A549 (cell line): ENCODE measurements at regions not wholly inside any gene's neighbourhood (a gene's known extent, or its start where the extent isn't known, plus 50 kb on each side); places are given as distances from the start of the nearest gene placed in this dataset.

ENCODE experiments used
- ATAC-seq, 2 experiments: fragments of 200-7000 bp in 1 of 2; fragments of >200 bp in 1 of 2; cut with Nextera tagmentation in 1 of 2; cut with Tn5 transposase in 1 of 2; 3 replicates each; pipeline versions ENCODE4 v1.8.0 to v1.9.1; 2018 to 2020; ENCODE audit warnings: mild to moderate bottlenecking in 1 of 2, moderate library complexity in 1 of 2
- CTCF ChIA-PET: fragments of 300-600 bp; sonication (Branson Sonifier 250); formaldehyde crosslinking; extraction: SDS; loops from one replicate; lab custom pipeline; 2021; ENCODE audit warnings: antibody characterized with exemption, inconsistent platforms; lab: Yijun Ruan, JAX
- POLR2A ChIA-PET: fragments of 350-600 bp; formaldehyde crosslinking; extraction: SDS; loops from one replicate; lab custom pipeline; 2021; ENCODE audit warnings: antibody characterized with exemption, inconsistent platforms; lab: Yijun Ruan, JAX
- DNase-seq, 2 experiments: peaks; one replicate each; pipeline versions ENCODE4 v3.0.0 to v3.0.0-alpha.2; 2011 to 2016; ENCODE audit warnings: low read depth in 1 of 2, low spot score in 1 of 2
- FAIRE-seq: peaks from 2 replicates; lab custom pipeline; 2011; peaks lifted over from hg19 to GRCh38; lab: Jason Lieb, UNC
- H3K27ac ChIP-seq, 2 experiments: fragments of >200 bp; sonication (Bioruptor Twin); formaldehyde crosslinking; 3 replicates each; pipeline ENCODE4 v1.5.1; 2016 to 2017
- H3K4me1 ChIP-seq: fragments of >200 bp; sonication (Bioruptor Twin); formaldehyde crosslinking; 3 replicates; pipeline ENCODE4 v1.6.1; 2016
- H3K4me2 ChIP-seq: fragments of >200 bp; sonication (Bioruptor Twin); formaldehyde crosslinking; 3 replicates; pipeline ENCODE4 v1.6.1; 2016
- H3K4me3 ChIP-seq: fragments of >200 bp; sonication (Bioruptor Twin); formaldehyde crosslinking; 3 replicates; pipeline ENCODE4 v1.5.1; 2016
- H3K9me3 ChIP-seq: fragments of >200 bp; sonication (Bioruptor Twin); formaldehyde crosslinking; 3 replicates; pipeline ENCODE4 v1.6.1; 2016
- ATOH8 ChIP-seq: fragments of 250-450 bp; sonication (Bioruptor Pico); IDR thresholded peaks from 2 replicates; pipeline ENCODE4 v1.5.0; 2020; ENCODE audit warnings: low read depth, mild to moderate bottlenecking, moderate library complexity
- BHLHE40 ChIP-seq: IDR thresholded peaks from 2 replicates; pipeline ENCODE4 v1.6.1; 2012; ENCODE audit warnings: low read depth, low read length, inconsistent platforms
- CHD4 ChIP-seq: fragments of 200-600 bp; sonication (generic); IDR thresholded peaks from 2 replicates; pipeline ENCODE4 v1.6.1; 2016; ENCODE audit warnings: antibody characterized with exemption, mild to moderate bottlenecking, borderline replicate concordance
- CTCF ChIP-seq: fragments of >200 bp; sonication (Bioruptor Twin); formaldehyde crosslinking; IDR thresholded peaks from 3 replicates; pipeline ENCODE4 v1.5.1; 2016
- EP300 ChIP-seq, 2 experiments: fragments of >200 bp; sonication (Bioruptor Twin); formaldehyde crosslinking; IDR thresholded peaks; 2 replicates in 1 of 2; 3 replicates in 1 of 2; pipeline ENCODE4 v1.6.1; 2016 to 2017
- ESRRA ChIP-seq: fragments of 150-350 bp; IDR thresholded peaks from 2 replicates; pipeline ENCODE4 v1.6.1; 2014; ENCODE audit warnings: mild to moderate bottlenecking, low read length, borderline replicate concordance
- FOXS1 ChIP-seq: fragments of 250-450 bp; sonication (Bioruptor Pico); IDR thresholded peaks from 2 replicates; pipeline ENCODE4 v1.5.0; 2020; ENCODE audit warnings: mild to moderate bottlenecking, moderate library complexity
- GATA3 ChIP-seq: IDR thresholded peaks from 2 replicates; pipeline ENCODE4 v1.6.1; 2012; ENCODE audit warnings: borderline replicate concordance
- HDAC2 ChIP-seq: fragments of 200-600 bp; sonication (generic); IDR thresholded peaks from 2 replicates; pipeline ENCODE4 v1.6.1; 2016
- HEYL ChIP-seq: fragments of 250-450 bp; sonication (Bioruptor Pico); IDR thresholded peaks from 2 replicates; pipeline ENCODE4 v1.8.0; 2021; ENCODE audit warnings: mild to moderate bottlenecking, moderate library complexity
- HMGXB4 ChIP-seq: fragments of 250-450 bp; sonication (Bioruptor Pico); IDR thresholded peaks from 2 replicates; pipeline ENCODE4 v1.5.0; 2021; ENCODE audit warnings: mild to moderate bottlenecking, moderate library complexity, borderline replicate concordance
- HOXA7 ChIP-seq: fragments of 250-450 bp; sonication (Bioruptor Pico); IDR thresholded peaks from 2 replicates; pipeline ENCODE4 v1.5.0; 2020; ENCODE audit warnings: mild to moderate bottlenecking, moderate library complexity
- HOXB13 ChIP-seq: fragments of 250-450 bp; sonication (Bioruptor Pico); IDR thresholded peaks from 2 replicates; pipeline ENCODE4 v1.5.0; 2020; ENCODE audit warnings: low read depth, mild to moderate bottlenecking, moderate library complexity
- KDM1A ChIP-seq: fragments of 200-600 bp; sonication (generic); IDR thresholded peaks from 2 replicates; pipeline ENCODE4 v1.6.1; 2016; ENCODE audit warnings: low read depth, mild to moderate bottlenecking
- KDM5A ChIP-seq: fragments of 200-600 bp; sonication (generic); IDR thresholded peaks from 2 replicates; pipeline ENCODE4 v1.6.1; 2016; ENCODE audit warnings: antibody characterized with exemption, mild to moderate bottlenecking
- MAX ChIP-seq: IDR thresholded peaks from 2 replicates; pipeline ENCODE4 v1.6.1; 2012
- NPAS2 ChIP-seq: fragments of 250-450 bp; sonication (Bioruptor Pico); IDR thresholded peaks from 2 replicates; pipeline ENCODE4 v1.8.0; 2022; ENCODE audit warnings: mild to moderate bottlenecking, moderate library complexity, borderline replicate concordance
- NR3C1 ChIP-seq: fragments of >200 bp; sonication (Bioruptor Twin); formaldehyde crosslinking; IDR thresholded peaks from 3 replicates; pipeline ENCODE4 v1.6.1; 2017
- PBX3 ChIP-seq: IDR thresholded peaks from 2 replicates; pipeline ENCODE4 v1.6.1; 2012
- POLR2A ChIP-seq: IDR thresholded peaks from 2 replicates; pipeline ENCODE4 v1.6.1; 2012; ENCODE audit warnings: mild to moderate bottlenecking, low read length
- RARB ChIP-seq: fragments of 250-450 bp; sonication (Bioruptor Pico); IDR thresholded peaks from 2 replicates; pipeline ENCODE4 v1.8.0; 2021; ENCODE audit warnings: mild to moderate bottlenecking, moderate library complexity
- ZFP36 ChIP-seq: fragments of 450-650 bp; IDR thresholded peaks from 2 replicates; pipeline ENCODE4 v1.6.1; 2014; ENCODE audit warnings: borderline replicate concordance; ENCODE audit not compliant: partially characterized antibody
- WGBS: methylation state at CpG from one replicate; pipeline ENCODE4 v1.1.6; 2017; ENCODE audit errors: missing lambda C conversion rate; 5-methylcytosine and 5-hydroxymethylcytosine counted together

GRCh38 chr2:239724194-239724849 lies 300.8 kb downstream of the NDUFA10 start:
- ATAC-seq (no peak), DNase-seq (no peak), FAIRE-seq (no peak)
- 43% methylated on average over 9 of the region's 16 CpGs for WGBS
- ChIA-PET CTCF (no interaction called here), POLR2A (no interaction called here)
- no peak for TF ChIP-seq PBX3
- no peak for TF ChIP-seq HMGXB4 (CRISPR knock-in tag)
- TF ChIP-seq HEYL, result no peak
- TF ChIP-seq HOXA7, result no peak
- no peak for TF ChIP-seq GATA3
- TF ChIP-seq KDM1A, result no peak
- TF ChIP-seq HDAC2, result no peak
- TF ChIP-seq EP300 (IDR thresholded peaks at IDR 0.05), result no peak
- no peak for TF ChIP-seq KDM5A
- TF ChIP-seq MAX, result no peak
- TF ChIP-seq ZFP36, result no peak
- TF ChIP-seq ATOH8, result no peak
- no peak for TF ChIP-seq RARB (CRISPR knock-in tag)
- TF ChIP-seq POLR2A, result no peak
- TF ChIP-seq BHLHE40, result no peak
- no peak for TF ChIP-seq ESRRA
- TF ChIP-seq NPAS2 (CRISPR knock-in tag), result no peak
- TF ChIP-seq FOXS1 (CRISPR knock-in tag), result no peak
- TF ChIP-seq CTCF, result no peak
- H3K4me2 ChIP-seq, result no peak overlapping the region
- no peak overlapping the region for H3K27ac ChIP-seq
- no peak overlapping the region for H3K4me3 ChIP-seq
- H3K4me1 ChIP-seq, result no peaks in the 10 kb centered on the region
- H3K9me3 ChIP-seq, result peaks cover under 1% of the 10 kb centered on the region; the same call in 1 of the 3 replicates

GRCh38 chr2:239723486-239724193 lies 301.5 kb downstream of the NDUFA10 start:
- ATAC-seq, result no peak
- ChIA-PET CTCF (no interaction called here), POLR2A (no interaction called here)
- no peaks in the 10 kb centered on the region for H3K4me1 ChIP-seq
- 52% methylated on average over 9 of the region's 9 CpGs for WGBS
- no peak overlapping the region for H3K4me2 ChIP-seq
- H3K27ac ChIP-seq, result no peak overlapping the region
- DNase-seq, result no peak
- TF ChIP-seq CHD4, result no peak
- no peak for TF ChIP-seq BHLHE40
- TF ChIP-seq NR3C1, result no peak
- no peak for TF ChIP-seq HOXB13
- no peak for TF ChIP-seq CTCF
- FAIRE-seq, result no peak
- peaks cover 6% of the 10 kb centered on the region; the same call in 2 of the 3 replicates for H3K9me3 ChIP-seq
- no peak overlapping the region for H3K4me3 ChIP-seq
